NCI-H748 (cell line): ENCODE measurements at regions not wholly inside any gene's neighbourhood (a gene's known extent, or its start where the extent isn't known, plus 50 kb on each side); places are given as distances from the start of the nearest gene placed in this dataset.
"Not testable (repeated sequence)": the region's sequence is repeated elsewhere in the genome, so short reads cannot be mapped to it uniquely, and the experiment has no call there.

Experiments
- DNase-seq: peaks from one replicate; lab custom pipeline; 2025; ENCODE audit not compliant: unreplicated experiment; lab: John Stamatoyannopoulos, UW

DNA sequence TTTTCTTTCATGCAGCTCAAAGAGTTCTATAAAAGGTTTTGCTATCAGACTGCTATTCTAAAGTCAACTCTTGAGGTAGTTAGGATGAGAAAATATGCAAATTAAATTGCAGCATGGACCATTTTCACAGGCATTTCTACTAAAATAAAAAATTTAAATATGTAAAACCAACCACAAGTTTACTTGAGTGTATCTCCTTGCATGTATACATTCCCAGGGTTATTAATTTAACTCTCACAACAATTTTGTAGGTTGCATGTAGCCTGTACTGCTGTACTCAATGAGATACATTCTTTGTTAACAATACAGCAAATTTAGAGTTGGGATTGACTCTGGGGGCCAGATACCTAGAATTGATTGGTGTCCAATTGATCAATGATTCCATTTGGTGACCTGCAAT, 265.8 kb downstream of the MED10 start:
- DNase-seq = no peak

DNA sequence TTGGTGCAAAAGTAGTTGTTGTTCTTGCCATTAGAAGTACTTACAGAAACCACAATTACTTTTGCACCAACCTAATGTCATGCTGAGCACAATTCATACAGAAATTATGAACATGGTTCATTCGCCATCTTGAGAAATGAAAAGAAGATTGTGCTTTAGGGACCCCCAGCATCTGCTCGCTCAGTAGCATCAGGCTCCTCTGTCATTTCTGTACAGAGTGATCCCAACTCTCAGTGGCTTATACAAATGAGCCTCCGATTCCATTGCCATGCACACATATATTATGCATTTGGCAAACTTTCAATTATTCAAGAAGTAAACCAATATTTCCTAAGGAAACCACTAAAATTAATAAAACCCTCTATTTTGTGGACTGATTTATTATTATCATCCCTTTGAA, 266.2 kb downstream of the MED10 start:
- DNase-seq = no peak

DNA sequence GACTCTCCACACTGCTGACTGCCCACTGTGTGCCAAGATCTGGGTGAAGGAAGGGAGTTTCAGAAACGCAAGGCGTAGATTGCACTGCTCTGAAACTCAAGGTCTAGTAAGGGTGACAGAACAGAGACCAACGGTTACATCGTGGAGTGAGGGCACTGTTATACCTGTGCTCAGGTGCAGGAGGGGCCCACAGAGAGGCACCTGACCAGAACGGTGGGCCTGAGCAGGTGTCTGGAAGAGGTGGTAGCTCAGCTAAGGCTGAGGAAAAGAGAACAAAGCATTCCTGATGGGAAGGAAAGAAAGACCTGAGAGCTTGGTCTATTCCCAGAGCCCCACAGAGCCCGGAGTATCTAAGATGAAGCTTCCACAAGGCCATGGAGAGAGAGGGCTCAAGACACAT, 267.2 kb downstream of the MED10 start:
- DNase-seq = no peak

DNA sequence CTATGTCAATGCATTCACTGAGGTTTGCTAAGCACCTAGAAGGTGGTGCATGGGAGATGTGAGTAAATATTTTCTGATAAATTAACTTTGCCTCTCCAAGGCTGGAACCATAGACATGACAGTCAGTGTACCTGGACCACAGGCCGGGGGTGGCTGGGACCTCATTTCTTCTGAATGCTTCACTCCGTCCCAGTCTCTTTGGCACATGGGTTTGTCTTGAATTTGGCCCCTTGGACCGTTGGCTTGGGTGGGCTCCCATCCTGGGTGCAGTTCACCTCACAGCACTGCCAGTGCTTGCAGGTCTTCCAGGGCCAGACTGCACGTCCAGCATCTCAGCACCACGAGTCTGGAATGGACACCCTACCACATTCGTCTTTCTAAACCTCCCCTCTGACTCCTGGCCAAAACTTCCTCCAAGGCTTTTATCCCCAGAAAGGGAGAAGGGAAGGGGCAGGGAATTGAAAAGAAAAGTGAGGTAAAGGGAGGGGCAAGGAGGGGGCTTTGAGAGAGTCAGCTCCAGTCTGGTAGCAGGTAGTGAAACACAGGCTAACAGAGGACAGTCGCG, 267.8 kb downstream of the MED10 start:
- DNase-seq = no peak

DNA sequence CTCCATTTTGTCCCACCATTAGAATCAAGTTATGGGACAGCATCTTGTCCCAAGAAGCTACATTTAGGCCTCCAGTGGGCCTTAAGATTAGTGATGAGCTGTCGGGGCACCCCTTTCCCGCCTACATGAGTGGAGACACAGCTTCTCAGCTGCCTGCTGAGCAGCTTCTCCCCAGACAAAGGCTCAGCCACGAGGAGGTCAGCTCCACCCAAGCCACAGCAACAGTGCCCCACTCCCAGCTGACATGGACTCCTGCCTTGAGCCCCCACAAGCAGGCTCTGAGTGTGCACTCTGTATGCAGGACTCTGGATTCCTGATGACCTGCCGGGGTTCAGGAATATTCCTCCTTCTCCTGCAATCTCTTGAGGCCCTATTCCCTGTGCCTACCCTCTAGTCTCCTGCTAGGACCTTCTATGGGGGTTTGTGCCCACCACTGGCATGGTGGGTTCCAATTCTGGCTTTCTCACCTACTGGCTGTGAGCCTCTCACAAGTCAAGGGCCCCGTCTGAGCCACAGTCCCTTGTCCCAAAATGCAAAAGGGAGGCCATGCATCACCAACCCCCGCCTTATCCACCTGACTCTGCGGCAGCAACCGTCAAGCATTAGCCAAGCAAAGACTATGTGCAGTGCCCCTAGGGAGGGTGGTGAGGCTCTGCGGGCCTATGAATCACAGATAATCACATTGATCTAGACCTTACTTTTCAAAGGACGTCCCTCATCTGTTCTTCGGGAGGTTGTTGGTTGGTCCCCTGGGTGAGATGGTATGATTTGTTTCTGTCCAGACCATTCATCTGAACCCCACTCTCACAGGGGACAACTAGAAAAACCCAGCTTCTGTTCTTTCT, 269.1 kb downstream of the MED10 start:
- no peak for DNase-seq

DNA sequence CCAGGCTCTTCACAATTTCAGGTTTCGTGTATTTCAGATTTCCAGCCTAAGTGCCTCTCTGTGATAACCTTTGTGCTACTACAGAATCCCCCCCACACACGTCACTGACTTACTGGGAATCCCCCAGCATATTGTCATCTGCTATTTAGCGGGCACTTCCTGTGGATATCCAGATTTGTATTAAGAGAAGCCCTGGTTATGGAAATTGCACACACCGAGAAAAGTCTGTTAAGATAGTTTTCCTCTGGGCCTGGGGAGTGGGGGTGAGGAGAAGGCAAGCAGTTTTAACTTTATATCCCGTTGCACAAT, 269.9 kb downstream of the MED10 start:
- DNase-seq = no peak

DNA sequence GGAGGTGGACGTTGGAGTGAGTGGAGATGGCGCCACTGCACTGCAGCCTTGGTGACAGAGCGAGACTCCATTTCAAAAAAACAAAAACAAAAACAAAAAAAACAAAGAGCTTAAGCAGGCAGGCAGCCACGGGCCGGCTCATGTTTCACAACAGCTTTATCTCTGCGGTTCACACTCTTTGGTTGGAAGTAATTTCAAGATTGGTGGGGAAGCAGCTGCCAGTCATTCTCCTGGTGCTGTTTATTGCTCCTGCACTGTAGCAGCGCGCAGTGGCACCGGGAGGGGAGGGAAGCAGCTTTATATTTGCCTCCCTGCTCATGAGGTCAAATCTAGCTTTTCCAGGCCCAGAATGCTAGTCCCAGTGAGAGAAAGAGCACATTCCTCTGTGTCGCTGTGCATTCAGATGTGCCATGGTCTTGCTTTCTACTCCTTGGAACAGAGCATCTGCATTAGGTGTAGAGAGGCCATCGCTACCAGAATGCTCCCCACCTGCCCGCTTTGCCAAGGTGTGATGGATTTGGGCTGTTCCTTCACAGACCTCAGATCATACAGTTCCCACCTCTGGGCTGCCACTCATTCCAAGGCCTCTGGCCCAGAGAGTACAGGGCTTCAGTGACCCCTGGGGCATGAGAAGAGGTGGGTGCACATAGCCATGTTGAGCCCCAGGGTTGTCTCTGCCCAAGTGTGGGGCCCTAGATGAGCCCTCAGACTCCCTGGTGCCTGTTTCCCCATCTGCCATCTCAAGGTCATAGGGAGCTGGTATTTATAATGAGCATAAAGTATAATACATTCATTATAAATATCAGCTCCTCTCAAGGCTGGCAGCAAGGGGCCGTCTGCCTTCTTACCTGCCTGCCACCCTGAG, 270.4 kb downstream of the MED10 start:
- DNase-seq = no peak

DNA sequence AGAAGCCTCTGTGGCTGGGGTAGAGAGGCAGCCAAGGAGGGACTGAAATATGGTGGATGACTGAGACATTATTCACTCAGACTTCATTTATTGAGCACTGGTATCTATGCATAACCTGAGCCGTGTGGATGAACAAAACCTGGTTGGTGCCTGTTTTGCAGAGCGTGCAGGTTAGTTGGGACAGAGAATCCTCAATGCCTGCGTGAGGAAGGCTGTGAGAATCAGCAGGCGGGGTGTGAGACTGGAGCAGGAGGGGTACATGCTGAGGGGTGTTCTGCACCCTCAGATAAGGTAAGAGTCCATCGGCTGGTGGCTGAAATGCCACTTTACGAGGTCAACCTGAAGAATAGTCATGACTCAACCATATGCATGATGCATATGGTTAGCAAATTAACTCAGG, 271.6 kb downstream of the MED10 start:
- DNase-seq = no peak

DNA sequence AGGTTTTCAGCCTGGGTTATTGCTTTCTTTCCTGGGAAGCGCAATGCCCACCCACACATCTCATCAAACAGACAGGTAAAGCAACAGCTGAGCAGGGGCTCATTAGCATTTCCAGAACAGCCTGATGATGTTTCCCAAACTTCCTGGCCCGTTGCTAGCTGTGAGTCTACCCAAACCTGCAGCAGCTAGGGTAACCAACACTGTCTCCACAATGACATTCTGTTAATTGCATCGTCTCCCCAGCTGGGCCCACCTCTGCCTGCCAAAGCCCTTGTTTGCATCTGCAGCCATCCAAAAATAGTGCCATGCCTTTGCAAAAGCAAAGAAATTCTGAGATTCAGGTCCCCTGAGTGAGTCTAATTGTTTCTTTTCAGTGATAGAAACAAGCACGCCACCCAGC, 273.0 kb downstream of the MED10 start:
- DNase-seq = no peak

DNA sequence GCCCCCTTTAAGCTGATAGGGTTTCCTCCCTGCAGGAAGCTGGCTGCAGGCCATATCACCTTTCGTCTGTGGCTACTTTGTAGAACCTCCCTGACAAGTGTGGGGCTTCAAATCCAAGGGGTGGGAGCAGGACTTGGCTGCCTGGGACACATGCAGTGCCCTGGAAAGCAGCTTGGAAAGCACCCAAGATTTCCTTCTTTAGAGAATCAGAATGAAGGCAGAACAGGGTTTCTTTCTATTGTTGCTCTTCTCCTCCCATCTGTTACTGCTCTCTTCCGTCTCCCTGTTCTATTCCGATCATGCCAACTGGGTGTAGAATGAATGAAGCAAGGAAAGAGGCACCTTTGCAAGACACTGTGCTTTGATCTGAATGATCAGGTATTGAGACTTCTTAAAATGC, 282.2 kb downstream of the MED10 start:
- no peak for DNase-seq

DNA sequence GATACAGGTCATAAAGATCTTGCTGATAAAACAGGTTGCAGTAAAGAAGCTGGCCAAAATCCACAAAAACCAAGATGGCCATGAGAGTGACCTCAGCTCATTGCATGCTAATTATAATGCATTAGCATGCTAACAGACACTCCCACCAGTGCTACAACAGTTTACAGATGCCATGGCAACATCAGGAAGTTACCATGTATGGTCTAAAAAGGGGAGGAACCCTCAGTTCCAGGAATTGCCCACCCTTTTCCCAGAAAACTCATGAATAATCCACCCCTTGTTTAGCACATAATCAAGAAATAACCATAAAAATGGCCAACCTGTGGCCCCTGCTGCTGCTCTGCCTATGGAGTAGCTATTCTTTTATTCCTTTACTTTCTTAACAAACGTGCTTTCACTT, 284.2 kb downstream of the MED10 start:
- not testable (repeated sequence) for DNase-seq

DNA sequence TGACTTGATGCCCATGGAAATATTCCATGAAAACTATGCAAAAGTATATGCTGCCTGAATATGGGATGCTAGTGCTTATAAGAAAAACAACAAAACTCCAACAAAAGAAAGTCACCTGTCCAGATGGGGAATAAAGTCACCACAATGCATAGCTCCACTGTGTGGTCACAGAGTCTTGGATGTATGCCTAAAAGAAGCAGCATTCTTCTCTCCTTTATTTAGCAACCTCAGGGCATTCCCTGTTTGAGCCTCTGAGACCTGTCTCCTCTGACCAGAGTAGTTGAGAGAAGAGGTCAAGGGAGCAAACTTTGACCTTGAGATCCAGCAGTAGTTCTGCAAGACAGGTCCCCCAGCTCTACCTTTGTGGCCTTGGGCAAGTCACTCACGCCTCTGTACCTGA, 287.5 kb downstream of the MED10 start:
- no peak for DNase-seq

DNA sequence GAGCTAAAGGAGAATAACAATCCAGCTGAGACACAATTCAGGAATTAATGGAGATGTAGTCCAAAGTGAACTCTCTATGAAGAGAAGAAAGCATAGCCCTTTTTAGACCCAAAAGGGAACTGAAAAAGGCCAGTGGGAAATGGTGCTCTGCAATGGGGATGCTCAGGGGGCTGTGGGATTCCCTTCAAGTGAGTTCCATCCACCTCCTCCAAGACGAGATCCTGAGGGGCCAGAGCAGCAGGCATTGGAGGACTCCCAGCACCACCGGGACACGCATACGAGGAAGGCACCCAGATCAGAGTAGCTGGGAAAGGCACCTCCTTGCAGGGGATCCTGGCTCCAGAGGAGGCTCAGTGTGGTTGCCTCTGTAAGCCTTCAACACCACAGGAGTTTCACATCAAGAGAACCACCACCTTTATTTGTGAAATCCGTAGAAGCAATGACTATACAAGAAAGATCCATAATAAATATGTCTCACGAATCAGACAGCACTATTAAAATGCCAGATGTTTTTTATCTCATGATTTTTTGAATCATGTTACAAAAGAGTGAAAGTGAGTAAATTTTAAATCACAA, 288.2 kb downstream of the MED10 start:
- DNase-seq = no peak

DNA sequence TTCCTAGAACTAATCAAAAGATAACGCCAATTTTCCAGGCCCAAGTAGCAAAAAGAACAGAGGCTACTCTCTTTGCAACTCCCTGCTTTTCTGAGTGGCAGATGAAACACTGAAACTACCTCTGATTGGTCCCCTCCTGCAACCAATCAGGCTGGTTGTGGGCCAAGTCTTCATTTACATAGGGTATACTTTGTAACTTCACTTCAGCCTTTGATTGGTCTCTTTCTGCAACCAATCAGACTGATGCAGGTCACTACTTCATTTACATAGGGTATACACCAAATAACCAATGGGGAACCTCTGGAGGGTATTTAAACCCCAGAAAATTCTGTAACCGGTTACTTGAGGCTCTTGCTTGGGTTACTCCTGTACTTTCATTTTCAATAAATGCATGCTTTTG, 289.6 kb downstream of the MED10 start:
- DNase-seq = no peak

DNA sequence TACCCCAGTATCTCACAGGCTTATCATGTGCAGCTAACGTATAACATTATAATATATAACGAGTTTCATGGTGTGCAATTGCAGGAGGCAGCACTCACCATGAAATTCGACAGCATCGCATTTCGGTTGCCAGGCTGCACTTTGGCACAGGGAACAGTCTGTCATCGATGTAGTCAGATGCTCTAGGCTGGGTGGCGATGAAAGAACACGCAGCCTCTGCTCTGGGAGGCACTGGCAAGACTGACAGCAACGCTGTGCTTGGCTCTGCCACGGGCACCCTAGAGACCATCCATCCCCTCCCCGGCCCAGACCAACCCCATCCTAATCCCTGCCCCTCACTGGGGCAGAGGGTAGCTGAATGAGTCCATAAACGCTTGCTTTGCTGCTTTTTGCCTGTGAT, 290.8 kb downstream of the MED10 start:
- no peak for DNase-seq

DNA sequence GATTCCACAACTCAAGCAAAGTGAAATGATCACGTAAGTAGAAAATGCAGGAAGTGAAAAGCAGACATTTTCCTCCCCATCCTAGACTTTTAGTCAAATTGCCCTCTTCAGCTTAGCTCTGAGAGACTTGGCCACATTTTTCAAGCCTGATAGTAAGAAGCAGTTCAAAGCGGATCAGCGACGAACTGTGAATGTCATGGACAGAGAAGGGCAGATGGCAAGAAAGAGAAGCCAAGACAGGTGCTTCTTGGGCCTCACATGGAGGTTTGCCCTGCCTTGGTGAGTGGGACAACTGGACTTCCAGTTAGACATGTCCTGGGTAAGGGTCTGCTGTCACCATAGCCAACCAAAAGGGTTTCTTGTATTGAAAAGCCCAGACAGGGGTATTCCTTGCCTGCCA, 291.5 kb downstream of the MED10 start:
- DNase-seq = no peak

DNA sequence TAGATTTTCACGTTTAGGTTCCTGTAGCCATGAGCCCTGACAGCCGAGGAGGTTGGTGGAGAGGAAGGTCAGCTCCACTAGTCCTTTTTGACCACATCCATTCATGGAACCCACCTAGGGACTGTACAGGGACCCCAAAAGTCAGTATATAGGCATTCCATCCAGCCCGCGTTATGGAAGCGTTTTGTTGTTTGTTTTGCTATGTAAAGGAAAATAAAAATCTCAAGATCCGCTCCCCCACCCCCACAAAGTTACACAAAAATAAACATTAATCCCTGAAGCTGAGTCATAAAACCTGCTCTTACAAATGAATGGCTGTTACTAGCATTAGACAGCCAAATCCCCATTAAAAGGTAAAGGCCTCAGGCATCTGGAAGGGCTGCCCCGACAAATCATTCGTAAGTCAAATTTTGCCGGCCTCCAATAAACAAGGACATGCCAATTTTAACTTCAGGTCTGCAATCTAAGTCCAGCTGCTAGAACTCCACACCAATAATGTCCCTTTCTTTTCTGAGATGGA, 292.9 kb downstream of the MED10 start:
- no peak for DNase-seq

DNA sequence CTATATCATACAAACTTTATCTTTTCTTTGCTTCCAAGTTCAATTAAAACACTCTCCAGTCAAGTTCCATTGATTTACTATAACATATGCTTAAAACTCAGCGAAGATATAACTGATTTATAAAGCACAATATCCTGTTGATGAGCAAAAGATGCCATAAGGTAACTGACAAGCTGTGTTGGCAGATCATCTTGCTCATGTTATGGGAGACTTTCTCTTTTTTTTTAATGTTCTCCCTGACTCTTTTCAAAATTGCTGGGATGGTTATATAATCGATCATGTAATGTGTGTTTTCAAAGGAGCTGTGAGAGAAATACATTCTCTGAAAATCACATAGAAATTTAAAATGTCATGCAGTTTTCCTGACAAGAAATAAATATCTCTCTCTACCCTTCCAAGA, 293.5 kb downstream of the MED10 start:
- no peak for DNase-seq

DNA sequence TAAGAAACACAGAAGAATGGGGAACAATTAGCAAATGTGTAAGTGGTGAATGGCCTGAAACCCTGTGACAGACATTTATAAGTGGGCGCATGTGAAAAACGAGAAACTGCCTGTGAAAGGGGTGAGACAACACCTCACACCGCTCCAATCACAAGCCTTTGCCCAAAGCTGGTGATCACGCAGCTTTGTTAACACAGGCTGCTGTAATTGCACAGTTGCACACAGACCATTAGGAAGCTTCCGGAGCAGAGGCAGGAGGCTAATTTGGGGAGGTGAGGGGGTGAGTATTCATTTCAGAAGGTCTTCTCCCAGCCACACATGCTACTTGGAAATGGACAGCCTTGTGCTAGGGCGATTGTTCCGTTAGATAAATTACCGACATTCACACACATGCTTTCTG, 294.0 kb downstream of the MED10 start:
- DNase-seq = peak; percentile 89

DNA sequence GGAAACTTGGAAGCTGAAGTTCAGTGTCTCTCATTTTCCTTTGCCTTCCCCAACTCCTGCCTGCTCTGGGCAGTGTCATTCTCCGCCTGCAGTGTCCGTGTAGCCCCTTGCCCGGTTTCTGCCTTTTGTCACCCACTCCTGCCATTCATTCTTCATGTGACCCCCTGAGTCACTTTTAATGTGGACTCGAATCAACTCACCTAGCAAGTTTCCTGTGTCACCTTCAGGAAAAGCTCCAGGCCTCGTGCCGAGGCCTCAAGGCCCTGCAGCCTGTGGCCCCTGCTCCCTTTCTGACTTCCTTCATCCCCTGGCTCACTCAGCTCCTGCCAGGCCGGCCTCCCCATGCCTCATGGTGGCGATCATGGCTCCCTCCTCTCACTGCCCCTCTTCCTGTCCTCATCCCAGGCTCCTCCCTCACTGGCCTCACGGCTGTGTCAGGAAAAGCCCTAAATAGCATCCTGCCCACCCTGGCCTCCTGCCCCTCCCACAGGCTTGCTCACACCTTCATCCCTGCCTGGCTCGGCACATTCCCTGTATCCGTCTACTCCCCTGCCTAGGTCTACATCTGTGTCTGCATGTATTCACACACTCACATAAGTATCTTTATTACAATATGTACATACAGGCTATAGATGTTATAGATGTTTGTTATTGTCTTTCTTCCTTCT, 294.9 kb downstream of the MED10 start:
- peak; percentile 28 for DNase-seq

DNA sequence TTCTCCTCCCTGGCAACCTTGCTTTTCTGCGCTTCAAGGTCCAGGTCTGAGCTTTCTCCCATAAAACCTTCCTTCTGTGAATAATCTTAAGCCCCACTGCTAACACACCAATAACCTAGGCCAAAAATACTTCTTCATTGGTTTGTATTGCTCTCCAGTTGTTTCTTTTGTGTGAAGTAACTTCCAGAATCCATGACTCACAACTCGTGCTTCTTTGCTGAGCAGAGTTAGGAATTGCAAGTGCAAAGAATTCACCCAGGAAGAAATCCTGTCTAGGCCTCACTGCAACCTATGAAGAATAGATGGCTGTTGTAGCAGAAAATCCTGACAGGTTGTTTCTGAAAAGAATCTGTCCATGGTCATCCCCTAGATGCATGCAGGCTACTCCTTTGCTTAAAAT, 295.7 kb downstream of the MED10 start:
- no peak for DNase-seq
